Left lung (tissue), 4 donors: ENCODE measurements at regions not wholly inside any gene's neighbourhood (a gene's known extent, or its start where the extent isn't known, plus 50 kb on each side); places are given as distances from the start of the nearest gene placed in this dataset.

Experiments used
- ATAC-seq: fragments of 200-7000 bp; cut with Tn5 transposase; one replicate; pipeline ENCODE4 v1.9.1; 2020; ENCODE audit warnings: moderate library complexity
- DNase-seq, 4 donors: peaks; one replicate each; pipeline ENCODE4 v3.0.0-alpha.2; 2013 to 2020
- H3K27ac ChIP-seq, 2 donors: fragments of 200-600 bp; sonication (generic) in 1 of 2; one replicate each; pipeline versions ENCODE4 v1.5.0 to v1.8.0; 2020 to 2021
- H3K27me3 ChIP-seq, 2 donors: fragments of 200-600 bp; sonication (generic) in 1 of 2; one replicate each; pipeline versions ENCODE4 v1.5.0 to v1.8.0; 2020 to 2021
- H3K36me3 ChIP-seq, 2 donors: fragments of 200-600 bp; sonication (generic) in 1 of 2; one replicate each; pipeline versions ENCODE4 v1.5.0 to v1.8.0; 2020 to 2021
- H3K4me1 ChIP-seq, 2 donors: fragments of 200-600 bp; one replicate each; pipeline ENCODE4 v1.8.0; 2021
- H3K4me3 ChIP-seq, 2 donors: fragments of 200-600 bp; sonication (generic) in 1 of 2; one replicate each; pipeline versions ENCODE4 v1.5.0 to v1.8.0; 2020 to 2021; ENCODE audit warnings: mild to moderate bottlenecking in 1 of 2
- H3K9me3 ChIP-seq, 2 donors: fragments of 200-600 bp; sonication (generic) in 1 of 2; one replicate each; pipeline versions ENCODE4 v1.5.0 to v1.8.0; 2020 to 2021
- intact Hi-C, 2 donors: fragments of 100-400 bp; cut with DNase I; formaldehyde crosslinking; loops; one replicate each; pipeline versions ENCODE4 v1.11.2 to v1.14.2; 2022
- TF ChIP-seq, protein P1 (sequence below), 2 donors: fragments of 200-600 bp; sonication (generic) in 1 of 2; IDR thresholded peaks; one replicate each; pipeline versions ENCODE4 v1.5.0 to v1.8.0; 2021; ENCODE audit warnings: antibody characterized with exemption in 2 of 2
- donor health status: DM: no; HTN: yes; CAD: no.
- donor health status: DM: no; HTN: no; CAD: no.

DNA sequence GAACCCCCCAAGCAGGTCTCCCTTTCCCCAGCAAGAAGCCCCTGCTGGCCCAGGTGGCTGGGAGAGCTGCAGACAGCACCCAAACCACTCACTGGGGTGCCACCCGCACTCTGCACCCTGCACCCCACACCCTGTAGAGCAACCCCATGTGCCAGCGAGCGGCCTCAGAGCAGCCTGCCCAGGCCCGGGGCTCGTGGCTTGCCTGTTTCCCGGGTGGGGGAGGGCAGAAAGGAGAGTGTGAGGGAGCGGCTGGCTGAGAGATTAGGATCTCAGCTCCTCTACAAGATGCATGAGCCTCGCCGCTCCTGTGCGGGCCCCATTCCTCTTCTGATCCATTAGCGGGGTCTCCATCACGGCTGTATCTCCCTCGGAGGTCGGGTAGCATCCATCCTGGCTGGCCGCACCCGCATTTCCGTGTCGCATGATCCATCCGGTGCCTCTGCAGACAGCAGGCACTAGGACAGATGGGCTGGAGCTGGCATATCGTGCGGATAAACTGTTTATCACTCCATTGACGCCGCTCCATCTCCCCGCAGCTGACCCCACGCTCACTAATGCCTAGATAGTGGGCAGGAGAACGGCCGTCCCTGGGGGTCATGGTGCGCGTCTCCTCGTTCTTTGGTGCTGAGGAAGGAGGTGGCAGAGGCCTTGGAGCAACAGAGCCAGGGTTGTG, 54.4 kb downstream of the MRPL36 start:
- Histone ChIP-seq H3K36me3 (no peaks in the 10 kb centered on the region), H3K27me3 (peaks cover 0 to 39% of the 10 kb centered on the region in 2 donors), H3K4me1 (no peaks in the 10 kb centered on the region), H3K27ac (no peak overlapping the region), H3K4me3 (no peak overlapping the region), H3K9me3 (peaks cover 0 to 10% of the 10 kb centered on the region in 2 donors)
- intact Hi-C loops: no loop called here
- DNase-seq (peak in 2 of 4 donors; percentile 24 to 67), ATAC-seq (no peak)
- TF ChIP-seq, protein P1, sequence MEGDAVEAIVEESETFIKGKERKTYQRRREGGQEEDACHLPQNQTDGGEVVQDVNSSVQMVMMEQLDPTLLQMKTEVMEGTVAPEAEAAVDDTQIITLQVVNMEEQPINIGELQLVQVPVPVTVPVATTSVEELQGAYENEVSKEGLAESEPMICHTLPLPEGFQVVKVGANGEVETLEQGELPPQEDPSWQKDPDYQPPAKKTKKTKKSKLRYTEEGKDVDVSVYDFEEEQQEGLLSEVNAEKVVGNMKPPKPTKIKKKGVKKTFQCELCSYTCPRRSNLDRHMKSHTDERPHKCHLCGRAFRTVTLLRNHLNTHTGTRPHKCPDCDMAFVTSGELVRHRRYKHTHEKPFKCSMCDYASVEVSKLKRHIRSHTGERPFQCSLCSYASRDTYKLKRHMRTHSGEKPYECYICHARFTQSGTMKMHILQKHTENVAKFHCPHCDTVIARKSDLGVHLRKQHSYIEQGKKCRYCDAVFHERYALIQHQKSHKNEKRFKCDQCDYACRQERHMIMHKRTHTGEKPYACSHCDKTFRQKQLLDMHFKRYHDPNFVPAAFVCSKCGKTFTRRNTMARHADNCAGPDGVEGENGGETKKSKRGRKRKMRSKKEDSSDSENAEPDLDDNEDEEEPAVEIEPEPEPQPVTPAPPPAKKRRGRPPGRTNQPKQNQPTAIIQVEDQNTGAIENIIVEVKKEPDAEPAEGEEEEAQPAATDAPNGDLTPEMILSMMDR (IDR thresholded peaks at IDR 0.05): no peak

DNA sequence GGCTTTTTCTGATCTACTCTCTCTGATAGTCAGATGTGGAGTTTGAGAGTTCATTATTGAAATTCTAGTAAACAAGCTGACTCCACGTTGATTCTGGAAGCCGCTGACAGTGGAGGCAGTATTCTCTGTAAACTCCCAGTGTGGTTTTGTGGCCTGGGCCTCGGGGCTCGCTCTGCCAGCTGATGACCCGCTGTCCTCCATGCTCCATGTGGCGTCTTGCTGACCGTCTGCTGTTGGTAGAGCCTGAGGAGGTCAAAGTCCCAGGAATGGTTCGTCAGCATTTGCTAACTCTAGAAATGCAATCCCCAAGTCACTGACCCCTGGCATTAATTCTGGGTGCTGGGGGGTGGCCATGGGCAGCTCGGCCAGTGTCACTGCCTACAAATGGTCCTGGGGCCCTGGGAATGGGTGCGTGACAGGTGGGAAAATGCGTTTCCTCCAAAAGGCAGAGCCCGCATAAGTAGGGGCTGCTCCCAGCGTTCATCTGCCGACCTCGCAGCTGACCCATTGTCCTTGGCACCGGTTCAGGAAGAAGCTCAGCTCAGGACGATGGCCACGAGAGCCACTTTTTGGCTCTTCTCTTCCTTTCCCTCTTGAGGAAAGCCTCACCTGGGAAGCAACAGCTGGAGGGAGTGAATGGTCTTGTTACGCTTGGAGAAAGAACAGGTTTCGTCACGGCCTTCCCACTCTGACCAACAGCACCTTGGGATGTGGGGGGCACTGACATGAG, 55.1 kb downstream of the MRPL36 start:
- TF ChIP-seq, protein P1 (IDR thresholded peaks at IDR 0.05): no peak
- ATAC-seq (no peak), DNase-seq (no peak)
- H3K4me3 ChIP-seq: no peak overlapping the region
- peaks cover 0 to 14% of the 10 kb centered on the region in 2 donors for H3K9me3 ChIP-seq
- no peak overlapping the region for H3K27ac ChIP-seq
- peaks cover 0 to 34% of the 10 kb centered on the region in 2 donors for H3K27me3 ChIP-seq
- intact Hi-C loops: no loop called here
- no peaks in the 10 kb centered on the region for H3K36me3 ChIP-seq
- no peaks in the 10 kb centered on the region for H3K4me1 ChIP-seq

DNA sequence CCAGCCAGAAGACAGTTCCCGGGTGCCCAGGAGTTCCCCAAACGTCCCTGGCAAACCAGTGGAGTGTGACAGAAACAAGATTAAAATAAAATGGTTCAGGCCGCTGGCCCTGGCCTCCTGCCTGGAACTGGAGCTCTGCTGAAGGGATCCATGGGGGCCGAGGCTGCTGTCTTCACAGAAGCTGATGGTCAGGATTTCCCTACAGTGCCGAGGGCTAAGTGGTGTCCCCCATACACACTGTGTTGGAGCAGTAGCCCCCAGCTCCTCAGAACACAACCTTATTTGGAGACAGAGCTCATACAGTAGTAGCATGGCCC, 55.9 kb downstream of the MRPL36 start:
- TF ChIP-seq, protein P1 (IDR thresholded peaks at IDR 0.05): no peak
- Histone ChIP-seq H3K4me3 (no peak overlapping the region), H3K27ac (no peak overlapping the region), H3K4me1 (no peaks in the 10 kb centered on the region), H3K9me3 (peaks cover 0 to 14% of the 10 kb centered on the region in 2 donors), H3K27me3 (peaks cover 0 to 29% of the 10 kb centered on the region in 2 donors), H3K36me3 (no peaks in the 10 kb centered on the region)
- DNase-seq (no peak), ATAC-seq (no peak)
- intact Hi-C loops: no loop called here

DNA sequence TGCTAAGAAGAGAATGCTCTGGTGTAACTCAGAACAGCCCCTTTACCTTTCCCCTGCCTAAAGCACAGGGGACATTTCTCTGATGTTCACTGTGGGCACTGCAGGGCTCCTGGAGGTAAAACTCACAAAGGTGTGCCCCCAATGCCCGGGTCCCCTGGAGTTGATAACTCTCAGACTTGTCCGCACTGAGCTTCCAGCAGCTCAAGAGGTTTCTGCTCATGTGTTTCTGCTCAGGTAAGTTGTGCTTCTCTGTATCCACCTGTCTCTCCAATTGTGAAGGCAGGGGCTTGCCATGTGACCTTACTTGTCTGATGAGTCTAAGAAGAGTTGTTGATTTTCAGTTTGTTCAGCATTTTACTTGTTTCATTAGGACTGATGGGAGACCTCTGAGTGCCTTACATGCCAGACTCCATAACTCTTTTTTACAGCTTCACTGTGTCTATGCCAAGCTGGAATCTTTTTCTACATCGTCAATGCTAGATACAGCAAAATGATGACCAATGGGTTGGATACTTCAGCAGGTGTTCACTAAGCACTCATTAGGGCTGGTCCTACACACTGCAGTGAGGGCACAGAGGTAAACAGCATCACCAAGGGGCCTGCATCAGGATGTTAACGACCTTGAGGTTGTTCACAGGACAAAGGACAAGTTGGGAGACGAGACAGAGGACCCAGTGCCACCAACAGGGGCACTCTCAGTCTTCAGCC, 56.4 kb downstream of the MRPL36 start:
- Histone ChIP-seq H3K27me3 (peaks cover 0 to 29% of the 10 kb centered on the region in 2 donors), H3K4me1 (no peaks in the 10 kb centered on the region), H3K27ac (no peak overlapping the region), H3K4me3 (no peak overlapping the region), H3K9me3 (peaks cover 0 to 14% of the 10 kb centered on the region in 2 donors), H3K36me3 (no peaks in the 10 kb centered on the region)
- DNase-seq (no peak), ATAC-seq (no peak)
- TF ChIP-seq, protein P1 (IDR thresholded peaks at IDR 0.05): no peak
- intact Hi-C loops: no loop called here

DNA sequence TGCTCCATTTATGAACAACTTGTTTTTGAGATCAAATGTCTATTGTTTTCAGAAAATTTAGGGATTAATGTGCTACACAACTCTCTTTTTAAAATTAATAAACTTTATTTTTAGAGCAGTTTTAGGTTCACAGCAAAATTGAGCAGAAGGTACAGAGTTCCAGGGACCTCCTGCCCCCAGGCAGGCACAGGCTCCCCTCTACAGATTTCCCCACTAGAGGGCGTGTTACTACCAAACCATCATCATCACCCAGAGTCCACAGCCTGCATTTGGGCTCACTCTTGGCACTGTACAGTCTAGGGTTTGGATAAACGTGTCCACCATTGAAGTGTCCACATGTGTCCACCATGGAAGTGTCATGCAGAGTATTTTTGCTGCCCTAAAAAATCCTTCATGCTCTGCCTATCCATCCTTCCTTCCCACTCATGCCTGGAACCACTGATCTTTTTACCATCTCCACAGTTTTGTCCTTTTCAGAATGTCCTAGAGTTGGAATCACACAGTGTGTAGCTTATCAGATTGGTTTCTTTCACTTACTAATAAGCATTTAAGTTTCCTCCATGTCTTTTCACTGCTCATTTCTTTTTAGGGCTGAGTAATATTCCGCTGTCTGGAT, 61.7 kb downstream of the MRPL36 start:
- H3K9me3 ChIP-seq: peaks cover 0 to 14% of the 10 kb centered on the region in 2 donors
- no peak overlapping the region for H3K4me3 ChIP-seq
- H3K36me3 ChIP-seq: no peaks in the 10 kb centered on the region
- ATAC-seq (peak; percentile 60), DNase-seq (no peak)
- H3K27ac ChIP-seq: no peak overlapping the region
- H3K27me3 ChIP-seq: peaks cover 0 to 31% of the 10 kb centered on the region in 2 donors
- TF ChIP-seq, protein P1 (IDR thresholded peaks at IDR 0.05): peak; percentile 33 to 65
- intact Hi-C loops: no loop called here
- H3K4me1 ChIP-seq: no peaks in the 10 kb centered on the region
